Fibroblast of skin of right biceps (primary cell): ENCODE measurements at regions not wholly inside any gene's neighbourhood (a gene's known extent, or its start where the extent isn't known, plus 50 kb on each side); places are given as distances from the start of the nearest gene placed in this dataset.
"Not testable (repeated sequence)": the region's sequence is repeated elsewhere in the genome, so short reads cannot be mapped to it uniquely, and the experiment has no call there.

Source experiments
- DNase-seq: peaks from one replicate; pipeline ENCODE4 v3.0.0-alpha.2; 2013

- no peak for DNase-seq
These were observed 138.1 kb upstream of the PHACTR3 start for GRCh38 chr20:59466107-59466815.

- no peak for DNase-seq
These were observed 135.5 kb upstream of the PHACTR3 start for GRCh38 chr20:59468831-59469230.

- no peak for DNase-seq
These were observed 134.8 kb upstream of the PHACTR3 start for GRCh38 chr20:59469267-59470252.

- no peak for DNase-seq
These were observed 133.8 kb upstream of the PHACTR3 start for GRCh38 chr20:59470521-59470920.

- DNase-seq = no peak
These were observed 132.5 kb upstream of the PHACTR3 start for GRCh38 chr20:59471653-59472421.

- DNase-seq = no peak
These were observed 130.6 kb upstream of the PHACTR3 start for GRCh38 chr20:59473742-59474141.

- no peak for DNase-seq
These were observed 123.3 kb upstream of the PHACTR3 start for GRCh38 chr20:59481067-59481466.

GRCh38 chr20:59481477-59482018, 122.8 kb upstream of the PHACTR3 start:
- DNase-seq = no peak

GRCh38 chr20:59482351-59483187, 121.8 kb upstream of the PHACTR3 start:
- DNase-seq = no peak

- no peak for DNase-seq
These were observed 120.9 kb upstream of the PHACTR3 start for GRCh38 chr20:59483481-59483880.

GRCh38 chr20:59484228-59484627, 120.1 kb upstream of the PHACTR3 start:
- DNase-seq = no peak

GRCh38 chr20:59485576-59486454, 118.5 kb upstream of the PHACTR3 start:
- no peak for DNase-seq

- not testable (repeated sequence) for DNase-seq
These were observed 115.9 kb upstream of the PHACTR3 start for GRCh38 chr20:59488459-59488858.

GRCh38 chr20:59490196-59491004, 113.9 kb upstream of the PHACTR3 start:
- DNase-seq = not testable (repeated sequence)

- DNase-seq = no peak
These were observed 112.5 kb upstream of the PHACTR3 start for GRCh38 chr20:59491884-59492283.

GRCh38 chr20:59493926-59494325, 110.4 kb upstream of the PHACTR3 start:
- no peak for DNase-seq

- no peak for DNase-seq
These were observed 109.2 kb upstream of the PHACTR3 start for GRCh38 chr20:59495166-59495565.

- peak; percentile 64 for DNase-seq
These were observed 108.3 kb upstream of the PHACTR3 start for GRCh38 chr20:59495894-59496510.

- DNase-seq = no peak
These were observed 106.0 kb upstream of the PHACTR3 start for GRCh38 chr20:59498291-59498690.
